ENCODE measurements at regions not wholly inside any gene's neighbourhood (a gene's known extent, or its start where the extent isn't known, plus 50 kb on each side); places are given as distances from the start of the nearest gene placed in this dataset.
"Not testable (repeated sequence)": the region's sequence is repeated elsewhere in the genome, so short reads cannot be mapped to it uniquely, and the experiment has no call there.

- in situ Hi-C loops (cut with HindIII; ENCODE audit: low sequenced_read_pairs) = no loop called here
- DNase-seq (ENCODE audit: low spot score) = no peak
Observed at GRCh38 chr10:43851030-43851429, 202.3 kb upstream of the ZNF32 start.

GRCh38 chr10:43849551-43849950, 200.9 kb upstream of the ZNF32 start:
- DNase-seq (ENCODE audit: low spot score) = no peak
- in situ Hi-C loops (cut with HindIII; ENCODE audit: low sequenced_read_pairs) = no loop called here

GRCh38 chr10:43846968-43847367, 198.3 kb upstream of the ZNF32 start:
- no peak for DNase-seq (ENCODE audit: low spot score)
- in situ Hi-C loops (cut with HindIII; ENCODE audit: low sequenced_read_pairs) = no loop called here

- DNase-seq (ENCODE audit: low spot score) = no peak
- in situ Hi-C loops (cut with HindIII; ENCODE audit: low sequenced_read_pairs) = no loop called here
Observed at GRCh38 chr10:43846187-43846680, 197.6 kb upstream of the ZNF32 start.

- no peak for DNase-seq (ENCODE audit: low spot score)
- in situ Hi-C loops (cut with HindIII; ENCODE audit: low sequenced_read_pairs) = no loop called here
Observed at GRCh38 chr10:43845121-43845520, 196.4 kb upstream of the ZNF32 start.

GRCh38 chr10:43844221-43844620, 195.5 kb upstream of the ZNF32 start:
- in situ Hi-C loops (cut with HindIII; ENCODE audit: low sequenced_read_pairs) = no loop called here

GRCh38 chr10:43843321-43844101, 194.8 kb upstream of the ZNF32 start:
- in situ Hi-C loops (cut with HindIII; ENCODE audit: low sequenced_read_pairs) = no loop called here
- no peak for DNase-seq (ENCODE audit: low spot score)

More at GRCh38 chr10:43844221-43844620, 195.5 kb upstream of the ZNF32 start:
- no peak for DNase-seq (ENCODE audit: low spot score)

- no peak for DNase-seq (ENCODE audit: low spot score)
- in situ Hi-C loops (cut with HindIII; ENCODE audit: low sequenced_read_pairs) = no loop called here
Observed at GRCh38 chr10:43842496-43842895, 193.8 kb upstream of the ZNF32 start.

GRCh38 chr10:43842072-43842471, 193.4 kb upstream of the ZNF32 start:
- in situ Hi-C loops (cut with HindIII; ENCODE audit: low sequenced_read_pairs) = no loop called here
- DNase-seq (ENCODE audit: low spot score) = no peak

GRCh38 chr10:43839973-43840372, 191.3 kb upstream of the ZNF32 start:
- in situ Hi-C loops (cut with HindIII; ENCODE audit: low sequenced_read_pairs) = no loop called here
- no peak for DNase-seq (ENCODE audit: low spot score)

GRCh38 chr10:43834751-43835150, 186.1 kb upstream of the ZNF32 start:
- in situ Hi-C loops (cut with HindIII; ENCODE audit: low sequenced_read_pairs); DNase-seq (ENCODE audit: low spot score): not testable (repeated sequence)

GRCh38 chr10:43827853-43828252, 179.2 kb upstream of the ZNF32 start:
- in situ Hi-C loops (cut with HindIII; ENCODE audit: low sequenced_read_pairs) = no loop called here
- DNase-seq (ENCODE audit: low spot score) = no peak

- in situ Hi-C loops (cut with HindIII; ENCODE audit: low sequenced_read_pairs) = no loop called here
- no peak for DNase-seq (ENCODE audit: low spot score)
Observed at GRCh38 chr10:43825984-43826383, 177.3 kb upstream of the ZNF32 start.

GRCh38 chr10:43825421-43825820, 176.7 kb upstream of the ZNF32 start:
- in situ Hi-C loops (cut with HindIII; ENCODE audit: low sequenced_read_pairs) = no loop called here
- DNase-seq (ENCODE audit: low spot score) = no peak

GRCh38 chr10:43824934-43825333, 176.3 kb upstream of the ZNF32 start:
- in situ Hi-C loops (cut with HindIII; ENCODE audit: low sequenced_read_pairs) = no loop called here
- DNase-seq (ENCODE audit: low spot score) = no peak

GRCh38 chr10:43822631-43823580, 174.2 kb upstream of the ZNF32 start:
- in situ Hi-C loops (cut with HindIII; ENCODE audit: low sequenced_read_pairs) = no loop called here
- DNase-seq (ENCODE audit: low spot score) = no peak

- in situ Hi-C loops (cut with HindIII; ENCODE audit: low sequenced_read_pairs) = no loop called here
- DNase-seq (ENCODE audit: low spot score) = no peak
Observed at GRCh38 chr10:43821103-43821502, 172.4 kb upstream of the ZNF32 start.

- in situ Hi-C loops (cut with HindIII; ENCODE audit: low sequenced_read_pairs) = no loop called here
- no peak for DNase-seq (ENCODE audit: low spot score)
Observed at GRCh38 chr10:43820663-43821062, 172.0 kb upstream of the ZNF32 start.

- no peak for DNase-seq (ENCODE audit: low spot score)
- in situ Hi-C loops (cut with HindIII; ENCODE audit: low sequenced_read_pairs) = no loop called here
Observed at GRCh38 chr10:43819464-43820230, 171.0 kb upstream of the ZNF32 start.

Measured in G401 (cell line).